ENCODE measurements at regions not wholly inside any gene's neighbourhood (a gene's known extent, or its start where the extent isn't known, plus 50 kb on each side); places are given as distances from the start of the nearest gene placed in this dataset.
"Not testable (repeated sequence)": the region's sequence is repeated elsewhere in the genome, so short reads cannot be mapped to it uniquely, and the experiment has no call there.

DNA sequence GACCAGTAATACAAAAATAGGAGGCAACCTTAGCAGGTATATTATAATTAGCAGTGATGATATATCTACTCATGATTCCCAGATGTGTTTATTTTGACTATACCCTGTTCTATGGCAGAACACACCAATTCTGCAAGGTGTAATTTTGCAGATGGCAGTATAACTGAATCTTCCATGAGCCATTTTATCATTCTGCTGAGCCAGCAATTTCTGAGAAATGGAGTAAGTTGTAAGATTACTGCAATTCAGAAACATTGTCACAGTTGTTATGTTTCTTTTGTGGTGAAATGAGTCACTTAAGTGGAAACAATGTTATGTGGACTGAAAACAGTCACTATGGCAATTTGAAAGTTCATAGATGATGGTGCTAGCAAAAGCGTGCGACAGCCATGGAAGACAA, 63.7 kb upstream of the RIMS1 start:
- TF ChIP-seq CTCF (IDR thresholded peaks at IDR 0.05): no peak
- Mint-ChIP-seq H3K9me3 (peaks cover under 1% of the 10 kb centered on the region; the same call in 1 of the 2 replicates), H3K4me3 (no peak overlapping the region), H3K27me3 (ENCODE audit: insufficient read depth) (peaks cover 4% of the 10 kb centered on the region), H3K4me1 (ENCODE audit: low read depth) (no peaks in the 10 kb centered on the region), H3K27ac (no peak overlapping the region), H3K36me3 (ENCODE audit: low read depth) (no peaks in the 10 kb centered on the region)
- no peak for DNase-seq

- not testable (repeated sequence) for H3K9me3 Mint-ChIP-seq; H3K36me3 Mint-ChIP-seq (ENCODE audit: low read depth); H3K4me3 Mint-ChIP-seq; H3K27ac Mint-ChIP-seq; DNase-seq; H3K4me1 Mint-ChIP-seq (ENCODE audit: low read depth); H3K27me3 Mint-ChIP-seq (ENCODE audit: insufficient read depth)
These were observed 54.1 kb upstream of the RIMS1 start for GRCh38 chr6:71832110-71832764.

Small RNA genes lying in the stretch of these regions (microRNA-seq; reads per million reads assigned to microRNA genes)
- 10,327 reads per million, percentile 94 among the genes with 10 or more reads in this experiment for gene MIR30A
- gene MIR30C2: 131 reads per million, percentile 52 among the genes with 10 or more reads in this experiment
